IPS-NIHi11 (cell line): ENCODE measurements at regions not wholly inside any gene's neighbourhood (a gene's known extent, or its start where the extent isn't known, plus 50 kb on each side); places are given as distances from the start of the nearest gene placed in this dataset.
A peak's percentile ranks its signal among the peaks of the same experiment; 100 is the strongest.

Experiments
- DNase-seq: peaks from one replicate; pipeline ENCODE4 v3.0.0; 2012; ENCODE audit warnings: mixed read lengths, low spot score

DNA sequence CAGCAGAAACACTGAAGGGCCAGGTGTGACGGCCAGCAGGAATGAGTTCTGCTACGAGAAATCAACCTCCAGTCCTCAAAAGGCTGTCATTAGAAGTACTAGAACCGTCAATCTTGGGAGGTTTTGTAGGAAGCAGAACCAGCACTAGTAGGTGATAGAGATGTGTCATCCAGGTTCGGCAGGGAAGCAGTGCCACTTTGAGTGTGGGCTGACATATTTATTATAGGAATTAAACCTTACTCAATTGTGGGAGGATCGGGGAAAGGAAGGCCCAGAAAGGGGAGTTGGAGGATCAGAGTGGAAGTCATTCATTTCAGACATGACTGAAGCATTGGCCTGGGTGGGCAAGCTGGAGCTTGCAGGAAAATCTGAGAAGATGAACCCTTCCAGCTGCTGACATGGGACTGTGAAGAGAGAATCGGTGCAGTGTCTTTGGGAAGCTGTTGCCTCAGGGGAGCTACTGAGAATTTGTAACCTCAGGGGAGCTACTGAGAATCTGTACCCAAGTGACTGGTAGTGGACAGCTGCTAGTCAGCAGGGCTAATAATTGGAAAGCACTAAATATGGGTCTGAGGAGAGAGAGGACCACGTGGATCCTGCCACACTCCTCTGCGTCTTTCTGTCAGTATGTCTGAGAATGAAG, 177.4 kb downstream of the SPRY1 start:
- no peak for DNase-seq

DNA sequence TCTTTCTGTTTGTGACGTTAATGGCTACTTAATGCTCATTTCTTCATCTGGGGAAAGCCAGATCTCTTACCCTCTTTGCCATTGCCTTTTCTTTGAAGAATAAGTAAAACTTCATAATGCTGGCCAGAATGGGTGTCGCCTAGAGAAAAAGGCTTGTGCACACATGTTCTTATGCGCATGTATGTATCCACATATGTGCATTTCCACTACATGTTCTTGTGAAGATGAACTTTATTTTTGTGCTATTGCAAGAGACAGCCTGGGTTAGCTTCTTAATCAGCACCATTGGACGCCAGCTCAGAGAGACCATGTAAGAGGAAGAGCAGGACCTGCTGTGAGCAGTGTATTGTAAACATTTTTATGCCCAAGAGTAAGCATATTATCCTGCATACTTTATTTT, 178.7 kb downstream of the SPRY1 start:
- DNase-seq = no peak

DNA sequence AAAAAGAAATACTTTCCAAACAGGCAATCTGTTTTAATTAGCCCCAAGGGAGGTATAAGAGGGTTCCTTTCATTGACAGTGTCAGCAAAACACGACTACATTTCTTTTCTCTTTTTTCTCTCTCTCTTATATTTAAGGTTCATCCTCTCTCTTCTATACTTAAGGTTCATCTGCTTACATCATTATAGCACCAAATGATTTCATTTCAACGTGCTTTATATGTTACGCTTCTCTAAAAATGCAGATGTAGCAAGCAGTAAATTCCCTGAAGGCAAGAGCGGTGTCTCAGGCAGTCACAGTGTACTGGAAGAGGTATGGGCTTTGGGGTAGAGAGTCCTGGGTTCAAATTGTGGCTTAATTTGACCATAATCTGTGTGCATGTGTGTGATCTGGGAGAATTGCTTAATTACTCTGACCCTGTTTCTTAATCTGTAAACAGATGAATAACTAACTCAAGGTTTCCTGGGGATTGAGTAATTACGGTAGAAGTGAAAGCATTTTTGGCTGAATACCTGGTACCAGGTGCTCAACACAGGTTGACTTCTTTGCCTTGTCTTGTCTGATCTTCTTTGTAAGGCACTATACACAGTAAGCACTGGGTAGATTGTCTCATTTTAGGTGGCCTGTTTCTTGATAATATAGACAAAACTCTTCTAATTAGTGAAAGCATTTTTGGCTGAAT, 180.8 kb downstream of the SPRY1 start:
- DNase-seq = no peak

DNA sequence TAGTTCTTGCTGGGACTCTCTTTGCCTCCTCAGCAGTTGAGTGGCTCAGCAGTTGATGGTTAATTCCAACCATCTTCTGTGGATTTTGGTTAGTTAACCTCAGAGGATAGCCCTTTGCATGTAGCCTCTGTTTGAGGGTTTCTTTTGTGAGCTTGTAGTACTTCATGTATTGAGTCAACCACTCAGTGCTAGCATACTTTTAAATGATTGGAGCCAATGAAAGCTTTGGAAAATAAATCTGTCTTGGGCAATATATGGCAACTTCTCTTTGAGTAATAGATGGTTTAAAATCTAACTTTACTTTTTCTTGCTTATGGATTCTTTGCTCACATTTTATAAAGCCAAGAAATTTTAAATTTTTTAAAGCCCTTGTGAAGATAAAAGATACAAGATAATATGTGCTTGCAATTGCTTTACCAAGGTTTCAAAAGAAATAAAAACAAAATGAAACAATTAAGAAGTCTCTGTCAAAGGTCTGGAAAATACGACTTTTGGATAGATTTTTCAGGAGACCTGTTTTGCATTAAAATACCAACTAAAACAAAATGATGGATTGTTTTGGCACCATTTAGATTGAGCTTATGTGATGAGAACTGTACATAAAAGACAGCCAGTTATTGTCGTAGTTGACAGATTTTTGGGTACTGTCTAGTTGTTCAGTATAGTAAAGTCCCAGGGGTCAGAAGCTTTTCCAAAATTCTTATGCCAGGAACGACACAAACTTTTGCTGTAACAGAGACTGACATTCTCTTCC, 181.9 kb downstream of the SPRY1 start:
- DNase-seq = no peak

DNA sequence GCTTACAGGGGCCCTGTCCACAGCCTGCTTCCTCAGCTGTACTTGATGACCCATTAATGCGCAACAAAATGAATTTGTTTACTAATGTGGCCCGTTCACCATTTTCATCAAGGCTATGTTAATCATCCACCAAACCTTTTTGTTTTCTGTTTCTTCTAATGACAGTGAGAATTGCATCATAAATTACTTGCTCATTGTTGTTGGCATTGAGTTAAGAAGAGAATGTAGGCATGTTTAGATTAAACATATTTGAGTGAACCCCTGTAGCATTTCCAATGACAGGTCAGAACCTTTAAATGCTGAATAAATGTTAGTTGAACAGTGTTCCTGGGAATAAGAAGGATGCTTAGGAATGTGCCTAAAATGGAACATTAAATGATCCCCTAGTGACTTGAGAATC, 183.4 kb downstream of the SPRY1 start:
- DNase-seq = no peak

DNA sequence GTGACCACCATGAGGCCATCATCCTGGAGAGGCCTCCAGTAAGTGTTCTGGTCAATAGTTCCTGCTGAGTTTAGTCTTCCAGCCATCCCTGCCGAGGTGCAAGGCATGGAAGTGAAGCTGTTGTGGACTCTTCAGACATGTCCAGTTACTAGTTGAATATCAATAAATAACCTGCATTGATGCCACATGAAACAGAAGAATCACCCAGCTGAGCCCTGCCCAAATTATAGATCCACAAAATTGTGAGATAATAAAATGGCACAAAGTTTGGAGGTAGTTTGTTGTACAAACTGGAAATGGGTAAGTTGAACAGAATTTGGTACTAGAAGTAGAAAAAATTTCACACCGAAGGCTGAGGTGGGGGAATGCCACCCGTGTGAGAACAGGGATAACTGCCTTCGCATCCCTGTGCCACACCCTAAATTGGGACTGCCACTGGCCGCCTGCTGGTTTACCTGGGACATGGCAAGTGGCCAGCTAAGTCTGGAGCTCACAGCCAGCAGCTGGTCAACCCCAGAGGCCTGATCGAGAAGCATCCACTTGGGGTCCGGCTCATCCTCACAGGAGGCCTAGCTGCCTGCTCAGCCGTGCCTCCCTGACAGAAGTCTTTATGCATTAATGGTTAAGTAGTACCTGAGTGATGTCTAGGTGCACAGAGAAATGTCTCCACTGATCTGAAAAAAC, 184.5 kb downstream of the SPRY1 start:
- DNase-seq = no peak

DNA sequence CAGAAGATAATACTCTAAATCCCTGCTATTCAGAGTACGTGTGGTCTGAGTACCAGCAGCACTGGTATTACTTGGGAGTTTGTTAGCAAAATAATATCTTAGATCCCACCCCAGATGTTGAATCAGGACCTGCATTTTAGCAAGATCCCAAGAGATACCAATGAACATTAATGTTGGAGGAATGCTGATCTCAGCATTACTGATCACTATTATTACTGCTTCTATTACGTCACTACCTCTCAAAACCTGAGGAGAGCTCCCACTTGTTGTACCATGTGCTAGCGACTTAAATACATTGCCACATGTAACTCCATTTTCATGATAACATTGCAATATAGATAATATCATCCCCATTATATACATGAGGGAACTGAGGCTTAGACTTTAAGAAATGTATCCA, 185.2 kb downstream of the SPRY1 start:
- no peak for DNase-seq

DNA sequence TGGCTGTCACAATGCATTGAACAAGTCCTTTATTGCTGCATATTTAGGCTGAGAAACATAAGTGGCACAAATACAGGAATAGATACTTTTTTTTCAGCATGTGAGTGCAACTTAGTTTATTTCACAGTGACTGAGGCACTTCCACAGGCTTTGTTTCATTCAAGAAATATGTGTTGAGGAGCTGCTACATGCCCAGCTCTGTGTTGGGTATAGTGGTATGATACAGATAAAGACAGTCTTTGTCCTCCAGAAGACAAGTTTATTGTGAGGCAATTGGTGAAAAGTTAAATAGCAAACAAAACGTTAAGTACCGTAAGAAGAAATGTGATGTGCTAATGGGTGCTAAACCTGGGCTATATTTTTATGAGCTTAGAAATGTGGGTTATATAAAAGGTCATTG, 186.4 kb downstream of the SPRY1 start:
- no peak for DNase-seq

DNA sequence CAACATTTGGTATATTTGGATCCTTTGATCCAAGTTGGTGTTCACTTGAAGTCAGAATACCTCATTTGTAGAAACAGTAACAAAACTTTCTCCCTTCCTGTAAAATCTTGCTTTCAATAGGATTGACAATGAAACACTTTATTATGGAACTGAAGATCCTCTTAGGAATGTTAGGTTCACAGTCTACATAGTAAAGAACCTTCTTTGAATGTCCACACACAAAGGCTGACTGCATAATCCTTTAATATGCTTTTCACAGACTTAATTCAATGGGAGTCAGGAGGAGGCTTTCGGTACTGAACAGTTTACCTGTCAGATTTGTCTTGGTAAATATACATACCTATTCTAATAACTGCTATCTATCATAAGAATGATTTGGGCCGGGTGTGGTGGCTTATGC, 188.5 kb downstream of the SPRY1 start:
- DNase-seq = no peak

DNA sequence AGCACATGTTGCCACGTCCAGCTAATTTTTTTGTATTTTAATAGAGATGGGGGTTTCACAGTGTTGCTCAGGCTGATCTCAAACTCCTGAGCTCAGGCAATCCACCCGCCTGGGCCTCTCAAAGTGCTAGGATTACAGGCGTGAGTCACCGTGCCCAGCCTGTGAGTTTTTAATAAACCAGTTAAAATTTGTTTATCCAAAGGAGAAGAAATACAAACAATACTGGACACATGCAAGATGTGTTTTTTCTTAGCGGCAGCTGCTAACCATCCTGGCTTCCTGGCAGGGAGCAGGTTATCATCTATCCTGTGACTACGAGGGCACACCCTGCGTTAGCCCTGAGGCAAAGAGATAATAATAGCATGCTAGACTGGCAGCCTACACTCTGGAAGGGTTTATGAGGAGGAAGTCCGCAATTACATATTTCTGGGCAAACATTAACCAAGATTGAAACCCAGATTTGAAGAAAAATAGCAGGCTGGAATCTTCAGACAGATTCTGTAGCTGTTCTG, 191.4 kb downstream of the SPRY1 start:
- DNase-seq = no peak

DNA sequence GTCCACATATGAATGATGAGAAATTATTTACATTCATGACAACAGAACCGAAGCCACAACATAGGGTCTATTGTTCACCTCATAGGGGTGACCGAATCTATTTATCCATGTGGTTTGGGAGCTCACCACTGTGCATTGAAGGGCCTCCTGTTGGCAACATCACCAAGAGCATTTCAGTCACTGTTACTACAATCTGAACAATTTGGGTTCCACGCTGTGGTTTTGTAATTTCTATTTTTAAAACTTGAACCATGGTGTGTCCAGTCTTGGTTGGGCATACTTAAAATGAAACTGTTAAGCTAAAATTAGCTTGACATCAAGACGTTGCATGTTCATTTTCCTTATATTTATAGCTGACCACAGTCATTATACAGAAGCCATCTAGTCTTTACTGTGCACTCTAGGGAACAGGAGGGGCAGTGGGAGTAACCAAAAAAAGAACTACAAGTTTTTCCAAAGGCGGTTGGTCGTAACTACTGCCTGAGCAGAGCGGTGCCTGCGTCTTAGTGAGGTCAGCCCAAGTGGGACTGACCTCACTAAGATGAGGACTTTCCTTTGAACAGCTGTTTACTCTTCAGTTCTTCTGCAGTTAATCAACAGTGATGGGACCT, 192.1 kb downstream of the SPRY1 start:
- no peak for DNase-seq

DNA sequence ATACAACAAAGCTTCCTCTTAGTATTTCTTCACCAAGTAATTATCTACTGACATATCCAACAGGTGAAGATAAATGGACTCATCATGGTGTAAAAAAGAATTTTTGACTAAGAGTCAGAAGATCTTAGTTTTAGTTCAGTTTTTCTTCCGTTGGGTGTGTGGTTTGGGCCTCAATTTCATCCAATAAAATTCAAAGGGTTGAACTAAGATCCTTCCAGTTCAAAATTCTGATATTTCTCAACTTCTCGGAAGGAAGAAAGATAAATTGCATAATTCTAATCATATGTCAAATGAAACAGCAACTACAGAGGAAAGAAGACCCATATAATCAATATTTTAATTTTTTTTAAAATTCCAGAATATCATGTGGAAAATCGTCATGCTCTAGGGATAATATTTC, 192.7 kb downstream of the SPRY1 start:
- no peak for DNase-seq

DNA sequence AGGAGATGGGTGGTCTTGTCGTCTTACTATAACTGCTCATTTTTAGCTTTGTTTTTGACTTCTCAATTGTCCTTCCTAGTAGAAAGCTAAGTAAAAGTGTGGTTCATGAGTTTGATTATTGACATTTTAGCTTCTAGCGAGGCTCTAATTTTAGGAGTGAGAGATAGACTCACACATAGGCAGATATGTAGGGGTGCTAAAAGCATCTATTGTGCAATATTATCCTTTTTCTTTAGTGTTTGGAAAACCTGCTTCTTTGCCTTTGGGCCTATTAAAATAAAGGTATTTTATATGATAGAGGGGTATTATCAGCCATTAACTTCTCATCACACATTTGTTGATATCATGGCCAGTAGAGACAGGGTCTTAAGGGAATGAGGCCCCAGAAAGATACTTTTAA, 195.3 kb downstream of the SPRY1 start:
- DNase-seq = no peak

DNA sequence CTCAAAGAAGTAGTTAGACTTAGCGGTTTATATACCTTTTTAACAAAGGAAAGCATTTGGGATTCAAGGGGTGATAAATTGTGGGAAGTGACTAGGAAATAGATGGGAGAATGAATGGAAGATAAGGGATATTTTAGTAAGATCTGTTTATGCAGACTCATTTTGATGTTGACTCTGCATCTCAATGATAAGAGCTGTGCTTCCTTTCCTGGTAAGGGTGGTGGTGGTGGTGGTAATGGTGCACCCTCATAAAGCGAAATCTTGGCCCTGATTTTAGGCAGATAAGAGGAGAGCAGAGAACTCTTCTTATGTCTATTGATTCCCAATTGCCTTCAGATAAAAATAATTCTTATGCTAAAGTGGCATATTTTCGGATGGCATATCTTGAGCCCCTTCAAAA, 197.1 kb downstream of the SPRY1 start:
- no peak for DNase-seq

DNA sequence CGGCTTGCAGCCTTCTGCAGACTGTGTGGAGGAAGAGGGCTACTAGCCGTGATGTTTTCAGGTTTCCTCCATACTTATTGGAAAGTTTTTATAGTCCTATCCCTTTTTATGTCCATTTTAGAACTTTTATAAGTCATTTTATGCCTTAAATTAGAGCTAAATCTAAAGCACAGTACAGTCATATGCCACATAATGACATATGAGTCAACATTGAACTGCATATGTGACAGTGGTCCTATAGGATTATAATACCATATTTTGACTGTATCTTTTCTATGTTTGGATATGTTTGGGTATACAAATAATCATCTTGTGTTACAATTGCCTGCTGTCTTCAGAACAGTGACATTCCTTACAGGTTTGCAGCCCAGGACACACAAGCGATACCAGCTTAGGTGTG, 200.2 kb downstream of the SPRY1 start:
- no peak for DNase-seq

DNA sequence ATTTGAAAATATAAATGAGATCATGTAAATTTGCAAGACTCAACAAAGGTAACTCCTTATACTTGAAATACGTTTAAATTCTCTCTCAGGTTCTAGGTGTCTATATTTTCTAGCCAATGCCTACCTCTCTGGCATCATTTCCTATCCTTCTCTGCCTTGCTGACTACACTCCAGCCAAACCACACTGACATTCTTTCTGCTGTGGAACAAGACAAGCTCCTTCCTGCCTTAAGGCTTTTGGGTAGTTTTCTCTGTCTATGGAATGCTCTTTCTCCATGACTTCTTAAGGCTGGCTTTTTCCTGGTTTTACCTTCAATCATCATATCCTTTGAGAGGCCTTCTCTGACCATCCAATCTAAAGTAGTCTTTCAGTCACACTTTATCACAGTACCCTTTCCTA, 201.0 kb downstream of the SPRY1 start:
- DNase-seq = no peak

DNA sequence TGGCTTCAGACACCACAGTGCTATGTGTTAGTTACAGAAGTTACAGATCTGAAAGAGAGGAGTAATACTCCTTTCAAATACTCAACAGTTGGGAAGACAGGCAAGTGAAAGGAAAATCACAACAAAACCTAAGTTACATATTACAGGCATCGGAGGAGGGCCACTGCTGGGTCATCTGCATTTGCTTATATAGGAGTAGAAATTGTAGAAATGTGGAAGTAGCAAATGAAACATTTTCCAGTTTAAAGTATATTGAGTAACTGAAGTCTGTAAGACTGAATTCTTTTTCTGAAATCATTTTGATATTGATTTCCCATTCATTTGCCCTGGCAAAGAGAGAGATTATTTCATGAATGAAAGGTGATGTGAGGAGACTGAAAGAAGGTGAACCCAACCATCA, 201.7 kb downstream of the SPRY1 start:
- DNase-seq = no peak

DNA sequence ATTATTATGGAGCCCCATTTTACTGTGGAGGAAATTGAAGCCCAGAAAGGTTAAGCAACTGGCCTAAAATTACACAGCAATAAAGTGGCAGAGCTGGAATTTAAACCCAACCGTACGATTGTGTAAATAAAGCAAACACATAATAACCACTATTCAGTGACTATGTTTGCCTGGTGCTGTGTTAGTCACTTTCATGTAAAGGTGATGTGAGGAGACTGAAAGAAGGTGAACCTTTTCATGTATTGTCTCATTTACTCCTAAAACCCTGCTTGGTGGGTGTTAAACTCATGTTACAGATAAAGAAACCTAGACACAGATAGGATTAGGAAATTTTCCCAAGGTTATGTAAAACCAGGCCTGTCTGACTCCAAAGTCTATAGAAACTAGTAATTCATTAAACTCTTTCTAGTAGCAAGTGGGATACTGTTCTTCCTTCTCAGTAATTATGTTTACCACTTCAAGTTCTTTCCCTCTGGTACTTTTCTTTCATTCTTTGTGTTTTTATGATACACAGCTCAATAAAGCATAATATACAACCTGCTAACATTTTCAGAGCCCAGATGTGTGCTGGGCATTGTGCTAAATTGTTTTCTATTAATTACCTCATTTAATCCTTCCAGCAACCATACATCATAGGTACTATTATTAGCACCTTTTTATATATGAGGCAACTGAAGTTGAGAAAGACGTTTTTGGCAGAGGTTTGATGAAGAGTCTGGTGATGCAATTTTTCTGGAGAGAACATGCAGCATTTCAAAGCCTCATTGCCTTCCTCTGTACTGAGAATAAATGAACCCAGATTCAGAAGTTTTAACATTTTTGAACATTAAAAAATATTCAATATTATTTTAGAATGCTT, 202.7 kb downstream of the SPRY1 start:
- DNase-seq = no peak

DNA sequence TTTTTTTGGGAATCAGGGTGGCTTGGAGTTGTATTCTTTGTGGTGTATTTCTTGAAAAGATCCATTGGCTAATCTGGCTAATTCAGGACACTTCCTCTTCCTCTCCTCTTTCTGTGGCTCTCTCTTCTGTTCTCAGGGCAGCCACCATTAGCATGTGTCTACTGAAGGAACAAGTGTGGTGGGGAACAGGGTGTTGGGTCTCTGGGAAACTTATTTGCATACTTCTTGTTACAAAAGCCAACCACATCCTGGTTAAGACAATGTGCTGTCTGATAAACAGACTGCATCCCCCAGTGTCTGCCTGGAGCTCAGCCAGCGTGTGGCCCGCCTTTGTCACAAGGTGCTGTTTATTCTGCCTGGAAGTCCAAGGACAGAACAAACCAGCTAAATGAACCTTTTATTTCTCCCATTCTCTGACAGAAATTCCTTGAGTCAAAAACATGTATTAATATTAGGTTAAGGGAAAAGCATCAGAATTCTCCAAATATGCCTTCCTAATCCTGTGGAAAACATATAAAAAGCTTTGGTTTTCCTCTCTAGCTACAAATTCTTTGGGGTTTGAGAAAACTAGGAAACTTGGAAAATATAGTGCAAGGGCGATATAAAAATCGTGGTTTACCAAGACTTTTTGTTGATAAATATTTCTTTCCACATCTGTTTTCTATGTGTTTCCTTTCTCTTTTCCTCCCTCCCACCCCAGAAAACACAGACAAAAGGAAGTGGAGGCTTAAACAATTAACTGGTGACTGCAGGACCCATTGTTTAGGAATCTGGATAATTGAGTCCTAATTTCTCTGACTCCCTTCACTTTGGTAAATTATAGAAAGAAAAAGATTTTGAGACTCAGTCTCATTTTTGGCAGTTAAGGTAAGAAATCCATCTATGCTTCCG, 203.6 kb downstream of the SPRY1 start:
- DNase-seq = peak; percentile 68
